HG02943 (cell line): ENCODE measurements at regions not wholly inside any gene's neighbourhood (a gene's known extent, or its start where the extent isn't known, plus 50 kb on each side); places are given as distances from the start of the nearest gene placed in this dataset.
"Not testable (repeated sequence)": the region's sequence is repeated elsewhere in the genome, so short reads cannot be mapped to it uniquely, and the experiment has no call there.

Experiments used
- ATAC-seq: cut with Tn5 transposase; IDR thresholded peaks from one replicate; pipeline ENCODE4 v1.9.1; 2021; ENCODE audit warnings: mild to moderate bottlenecking, low read depth, moderate library complexity; ENCODE audit not compliant: unreplicated experiment

DNA sequence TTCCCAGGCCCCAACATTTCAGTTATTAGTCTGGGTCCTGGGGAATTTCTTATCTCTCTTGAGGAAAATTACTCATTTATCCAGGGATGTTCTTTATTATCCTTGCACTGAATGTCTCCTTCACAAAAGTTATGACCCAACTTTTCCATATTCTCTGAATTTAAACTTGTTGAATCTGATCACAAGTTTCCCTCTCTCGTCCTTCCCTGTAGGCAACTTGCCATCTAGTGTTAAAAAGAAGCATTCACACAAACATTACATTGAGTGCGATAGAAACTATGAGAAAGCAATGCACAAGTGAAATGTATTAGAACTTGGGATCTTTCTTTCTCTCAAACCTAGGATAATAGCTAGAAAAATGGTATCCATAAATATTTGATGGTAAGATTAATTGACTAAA, 608.4 kb downstream of the FSCB start:
- no peak for ATAC-seq

- ATAC-seq: no peak
These were observed 611.0 kb downstream of the FSCB start for GRCh38 chr14:43896044-43896443.

DNA sequence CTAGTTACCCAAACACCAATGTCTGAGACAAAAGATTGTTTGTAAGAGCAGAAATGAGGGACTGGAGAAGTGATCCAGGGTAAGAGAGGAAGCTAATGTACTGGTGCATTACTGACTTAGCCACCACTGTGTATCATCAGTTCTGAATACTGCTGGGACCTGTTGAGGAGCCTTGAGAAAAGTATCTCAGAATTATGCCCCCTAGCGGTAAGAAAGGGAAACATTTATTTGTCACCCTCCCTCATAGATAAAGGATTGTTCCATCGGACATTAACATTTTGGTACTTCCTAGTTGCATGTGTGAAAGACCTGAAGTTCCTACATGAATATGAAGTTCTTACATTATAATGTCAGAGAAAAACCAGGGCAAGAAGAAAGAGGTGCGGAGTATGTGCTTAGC, 612.5 kb downstream of the FSCB start:
- no peak for ATAC-seq

DNA sequence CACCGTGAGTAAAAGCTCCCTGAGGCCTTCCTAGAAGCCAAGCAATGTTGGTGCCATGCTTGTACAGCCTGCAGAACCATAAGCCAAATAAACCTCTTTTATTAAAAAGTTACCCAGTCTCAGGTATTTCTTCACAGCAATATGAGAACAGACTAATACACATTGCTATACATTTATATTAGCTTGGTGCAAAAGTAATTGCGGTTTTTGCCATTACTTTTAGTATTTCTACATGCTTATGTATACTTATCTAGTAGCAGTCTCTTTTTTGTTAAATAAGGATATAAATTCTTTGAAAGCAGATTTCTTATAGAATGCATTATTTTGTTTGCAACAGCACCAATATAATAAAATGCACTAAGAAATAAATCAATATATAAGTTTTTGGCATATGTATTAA, 619.6 kb downstream of the FSCB start:
- no peak for ATAC-seq

DNA sequence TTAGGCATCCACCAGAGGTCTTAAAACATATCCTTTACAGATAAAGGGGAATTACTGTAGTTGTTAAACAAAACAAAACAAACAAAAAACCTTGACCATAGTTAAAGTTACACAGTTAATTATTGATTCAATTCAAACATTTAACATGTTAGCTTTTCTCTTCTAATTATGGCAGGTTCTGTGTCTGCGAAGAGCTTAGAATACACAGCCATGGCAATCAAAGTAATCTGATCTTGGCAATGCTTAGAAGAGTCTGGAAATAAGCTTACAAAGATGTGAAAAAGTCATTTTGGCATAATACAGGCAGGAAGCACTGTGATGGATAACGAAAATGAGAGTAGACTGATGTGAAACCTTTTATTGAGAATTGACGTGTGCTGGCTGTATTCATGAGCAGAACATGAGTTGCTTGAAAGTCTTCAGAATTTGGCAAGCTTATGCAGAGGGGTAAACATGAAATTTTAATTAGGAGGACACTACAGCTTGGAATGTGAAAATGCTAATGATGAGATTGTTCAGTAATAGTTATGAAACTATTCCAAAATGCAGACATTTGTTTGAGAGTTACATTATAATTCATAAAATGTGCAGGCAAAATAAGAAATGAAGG, 629.6 kb downstream of the FSCB start:
- no peak for ATAC-seq

DNA sequence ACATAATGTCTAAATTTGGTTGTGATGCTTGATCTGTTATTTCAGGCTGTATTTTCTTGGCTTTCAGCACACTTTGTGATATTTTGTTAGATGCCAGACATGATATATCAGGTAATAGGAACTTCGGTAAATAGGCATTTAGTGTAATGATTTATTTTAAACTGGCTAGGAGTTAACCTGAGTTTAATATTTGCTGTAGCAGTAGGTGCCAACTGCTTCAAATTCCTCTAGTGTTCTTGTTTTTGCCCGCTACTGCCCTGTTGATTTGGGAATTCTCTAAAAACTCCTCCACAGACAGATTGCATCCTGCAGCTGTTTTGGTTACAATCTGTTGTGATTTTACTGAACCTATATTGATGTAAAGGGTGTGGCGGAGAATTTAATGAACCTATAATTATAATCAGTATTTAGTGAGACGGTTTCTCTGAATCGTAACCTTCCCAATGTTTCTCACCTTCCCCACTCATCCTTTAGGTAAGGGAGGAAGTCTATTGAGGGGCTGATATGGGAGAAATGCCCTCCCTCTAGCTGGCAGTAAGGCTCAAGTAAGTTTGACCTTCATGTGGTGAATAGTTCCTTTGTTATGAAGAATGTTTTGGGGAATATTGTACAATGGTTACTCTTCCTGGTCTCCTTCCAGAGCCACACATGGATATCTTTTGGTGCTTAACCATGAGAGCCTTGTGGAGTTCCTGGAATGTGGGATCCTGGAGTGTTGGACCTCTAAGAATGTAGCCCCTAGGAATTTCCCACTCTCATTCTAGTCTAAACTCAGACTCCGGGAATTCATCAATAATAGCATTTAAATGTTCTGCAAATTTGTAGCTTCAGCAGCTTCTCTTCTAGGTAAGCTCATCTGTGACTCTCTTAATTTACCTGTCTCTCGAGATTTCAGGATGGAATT, 634.1 kb downstream of the FSCB start:
- ATAC-seq: no peak

DNA sequence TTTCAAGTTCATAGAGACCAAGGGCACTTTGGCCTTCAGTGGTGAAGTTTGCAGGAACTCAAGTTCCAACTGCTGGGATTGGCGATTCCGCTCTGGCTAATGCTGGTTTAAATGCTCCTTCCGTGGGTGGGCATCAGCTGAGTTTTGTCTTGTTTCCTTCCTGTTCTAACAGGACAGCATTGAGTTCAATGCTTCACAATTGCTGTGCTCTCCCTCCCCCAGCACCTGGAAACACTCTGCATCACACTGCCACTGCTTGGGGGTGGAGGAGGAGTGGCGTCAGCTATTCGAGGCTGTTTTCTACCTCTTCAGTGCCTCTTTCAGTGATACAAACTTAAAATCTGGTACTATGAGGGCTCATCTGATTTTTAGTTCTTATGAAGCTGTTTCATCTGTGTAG, 634.9 kb downstream of the FSCB start:
- ATAC-seq: no peak

DNA sequence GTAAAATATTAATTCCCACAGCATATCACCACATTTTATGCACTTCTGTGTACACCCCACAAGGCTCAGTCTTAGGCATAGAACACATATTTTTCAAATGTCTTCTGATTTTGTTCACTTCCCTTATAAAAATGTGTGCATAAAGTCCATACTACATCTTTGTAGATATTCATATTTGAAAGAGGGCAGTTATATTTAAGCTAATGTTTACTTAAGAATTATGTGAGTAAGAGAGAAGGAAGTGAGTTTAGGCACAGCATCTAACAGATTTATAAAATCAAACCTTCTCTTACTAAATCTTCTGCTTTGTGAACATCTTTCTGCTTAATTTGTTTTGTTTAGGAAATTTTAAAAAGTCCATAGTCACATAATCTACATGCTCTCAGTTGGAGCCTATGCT, 648.1 kb downstream of the FSCB start:
- no peak for ATAC-seq

GRCh38 chr14:43855556-43855955, 651.5 kb downstream of the FSCB start:
- no peak for ATAC-seq

- no peak for ATAC-seq
These were observed 653.5 kb downstream of the FSCB start for GRCh38 chr14:43853541-43853940.

- ATAC-seq: no peak
These were observed 703.9 kb downstream of the FSCB start for GRCh38 chr14:43803076-43803689.

- no peak for ATAC-seq
These were observed 711.4 kb downstream of the FSCB start for GRCh38 chr14:43795600-43796228.

DNA sequence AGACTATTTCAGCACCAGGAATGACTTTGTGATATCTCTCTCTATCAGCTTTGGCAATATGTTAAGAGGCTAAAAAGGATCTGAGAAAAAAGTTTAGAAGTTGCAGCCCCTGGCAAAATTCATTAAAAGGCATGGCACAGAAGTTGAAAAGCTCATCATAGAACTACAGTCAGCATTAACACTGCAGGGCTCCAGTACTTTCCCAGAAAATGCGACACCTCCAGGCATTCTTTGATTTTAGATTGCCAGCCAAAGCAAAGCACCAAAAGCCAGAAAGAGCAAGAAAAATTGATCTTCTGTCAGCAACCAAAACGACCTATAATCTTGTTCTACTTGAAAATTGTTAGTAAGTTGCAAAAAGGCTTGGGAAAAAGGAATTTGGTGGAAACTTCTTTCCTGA, 713.5 kb downstream of the FSCB start:
- no peak for ATAC-seq

GRCh38 chr14:43792980-43793379, 714.1 kb downstream of the FSCB start:
- ATAC-seq: no peak

GRCh38 chr14:43790681-43791080, 716.4 kb downstream of the FSCB start:
- ATAC-seq: no peak

DNA sequence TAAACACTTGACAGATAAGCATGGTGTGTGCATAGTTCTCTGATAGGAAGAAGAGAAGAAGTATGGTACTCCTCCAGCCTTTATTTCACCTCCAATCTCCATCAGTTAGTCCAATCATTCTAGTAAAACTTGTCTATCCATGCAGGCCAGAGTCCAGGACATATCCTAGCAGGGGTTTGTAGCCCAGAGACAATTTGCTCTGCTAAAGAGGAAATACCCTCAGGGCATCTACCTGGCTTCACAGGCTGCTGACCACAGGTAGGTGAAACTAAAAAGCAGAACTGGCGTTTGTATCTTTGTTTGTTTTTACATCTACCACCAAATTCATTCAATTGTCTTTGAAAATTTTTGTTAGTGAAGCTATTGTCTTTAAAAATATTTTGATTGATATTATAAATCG, 717.6 kb downstream of the FSCB start:
- no peak for ATAC-seq

DNA sequence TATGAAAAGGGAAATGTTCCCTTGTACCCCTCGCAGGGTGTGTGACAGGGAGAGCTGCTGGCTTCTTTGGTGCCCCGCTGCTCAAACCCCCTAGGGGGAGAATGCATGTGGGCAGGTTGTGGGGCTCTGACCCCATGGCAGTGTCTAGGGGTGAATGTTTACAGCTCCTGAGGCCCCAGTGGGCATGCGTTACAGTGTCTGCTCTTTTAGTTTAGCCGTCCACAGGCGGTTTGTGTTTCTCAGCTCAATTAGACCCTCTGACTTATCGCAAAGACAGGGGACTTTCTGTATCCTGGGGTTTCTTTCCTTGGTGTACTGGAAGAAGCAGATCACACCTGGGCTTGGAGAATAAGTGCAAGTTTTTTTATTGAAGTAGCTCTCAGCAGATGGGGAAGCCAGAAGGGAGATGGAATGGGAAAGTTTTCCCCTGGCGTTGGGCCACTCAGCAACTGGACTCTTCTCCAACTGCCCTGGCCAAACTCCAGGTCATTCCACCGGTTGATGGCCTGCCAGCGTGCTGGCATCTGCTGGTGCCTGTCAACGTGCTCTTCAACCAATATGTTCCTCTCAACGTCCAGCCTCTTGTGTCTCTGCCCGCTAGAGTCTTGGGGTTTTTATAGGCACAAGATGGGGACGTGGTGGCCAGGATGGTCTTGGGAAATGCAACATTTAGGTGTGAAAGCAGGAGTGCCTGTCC, 720.9 kb downstream of the FSCB start:
- no peak for ATAC-seq

GRCh38 chr14:43784432-43784831, 722.7 kb downstream of the FSCB start:
- ATAC-seq: not testable (repeated sequence)

GRCh38 chr14:43778937-43779639, 728.0 kb downstream of the FSCB start:
- ATAC-seq: no peak

GRCh38 chr14:43778570-43778936, 728.5 kb downstream of the FSCB start:
- no peak for ATAC-seq
